Upper lobe of right lung (tissue), 1 donor: ENCODE measurements at regions not wholly inside any gene's neighbourhood (a gene's known extent, or its start where the extent isn't known, plus 50 kb on each side); places are given as distances from the start of the nearest gene placed in this dataset.

ENCODE experiments used
- ATAC-seq: fragments of 200-7000 bp; cut with Tn5 transposase; one replicate; pipeline ENCODE4 v1.9.1; 2020; ENCODE audit warnings: mild to moderate bottlenecking, moderate library complexity
- DNase-seq: peaks from one replicate; pipeline ENCODE4 v3.0.0-alpha.2; 2020
- H3K27ac ChIP-seq: fragments of 200-600 bp; one replicate; pipeline ENCODE4 v1.8.0; 2022
- H3K27me3 ChIP-seq: fragments of 200-600 bp; one replicate; pipeline ENCODE4 v1.8.0; 2022; ENCODE audit warnings: mild to moderate bottlenecking
- H3K36me3 ChIP-seq: fragments of 200-600 bp; one replicate; pipeline ENCODE4 v1.8.0; 2022
- H3K4me1 ChIP-seq: fragments of 200-600 bp; one replicate; pipeline ENCODE4 v1.8.0; 2022
- H3K4me3 ChIP-seq: fragments of 200-600 bp; one replicate; pipeline ENCODE4 v1.8.0; 2022; ENCODE audit warnings: mild to moderate bottlenecking
- H3K9me3 ChIP-seq: fragments of 200-600 bp; one replicate; pipeline ENCODE4 v1.8.0; 2022
- CTCF ChIP-seq: fragments of 200-600 bp; IDR thresholded peaks from one replicate; pipeline ENCODE4 v1.8.0; 2022; ENCODE audit warnings: antibody characterized with exemption
- intact Hi-C: fragments of 100-400 bp; cut with DNase I; formaldehyde crosslinking; loops from one replicate; pipeline ENCODE4 v1.11.0; 2022
- donor health status: DM: no; HTN: yes; CAD: no; lungs with severe emphysema.

- Histone ChIP-seq H3K27ac (no peak overlapping the region), H3K9me3 (no peaks in the 10 kb centered on the region), H3K36me3 (no peaks in the 10 kb centered on the region), H3K4me3 (no peak overlapping the region), H3K27me3 (peaks cover 6% of the 10 kb centered on the region), H3K4me1 (no peaks in the 10 kb centered on the region)
- TF ChIP-seq CTCF = no peak
- no peak for ATAC-seq
- no peak for DNase-seq
- intact Hi-C loops = no loop called here
These were observed 1085.9 kb downstream of the TBC1D22A start for GRCh38 chr22:47848184-47848920.

GRCh38 chr22:47847131-47847890 lies 1084.9 kb downstream of the TBC1D22A start:
- DNase-seq (no peak), ATAC-seq (no peak)
- Histone ChIP-seq H3K36me3 (no peaks in the 10 kb centered on the region), H3K9me3 (no peaks in the 10 kb centered on the region), H3K4me1 (no peaks in the 10 kb centered on the region), H3K4me3 (no peak overlapping the region), H3K27me3 (peaks cover 6% of the 10 kb centered on the region), H3K27ac (no peak overlapping the region)
- intact Hi-C loops = no loop called here
- no peak for TF ChIP-seq CTCF

GRCh38 chr22:47846206-47846605 lies 1083.8 kb downstream of the TBC1D22A start:
- intact Hi-C loops = no loop called here

GRCh38 chr22:47842119-47842518 lies 1079.7 kb downstream of the TBC1D22A start:
- intact Hi-C loops = no loop called here

More at GRCh38 chr22:47846206-47846605, 1083.8 kb downstream of the TBC1D22A start:
- Histone ChIP-seq H3K27me3 (peaks cover 11% of the 10 kb centered on the region), H3K4me3 (no peak overlapping the region), H3K36me3 (no peaks in the 10 kb centered on the region), H3K4me1 (no peaks in the 10 kb centered on the region), H3K9me3 (no peaks in the 10 kb centered on the region), H3K27ac (no peak overlapping the region)
- ATAC-seq = no peak
- no peak for TF ChIP-seq CTCF
- no peak for DNase-seq

GRCh38 chr22:47841156-47841555 lies 1078.7 kb downstream of the TBC1D22A start:
- intact Hi-C loops = no loop called here
- ATAC-seq (no peak), DNase-seq (no peak)
- peaks cover 19% of the 10 kb centered on the region for H3K27me3 ChIP-seq
- H3K4me1 ChIP-seq = no peaks in the 10 kb centered on the region
- no peaks in the 10 kb centered on the region for H3K9me3 ChIP-seq
- H3K36me3 ChIP-seq = no peaks in the 10 kb centered on the region
- H3K27ac ChIP-seq = no peak overlapping the region
- no peak overlapping the region for H3K4me3 ChIP-seq
- no peak for TF ChIP-seq CTCF

More at GRCh38 chr22:47842119-47842518, 1079.7 kb downstream of the TBC1D22A start:
- peaks cover 19% of the 10 kb centered on the region for H3K27me3 ChIP-seq
- no peak overlapping the region for H3K4me3 ChIP-seq
- no peak for TF ChIP-seq CTCF
- no peaks in the 10 kb centered on the region for H3K4me1 ChIP-seq
- ATAC-seq = no peak
- H3K27ac ChIP-seq = no peak overlapping the region
- no peaks in the 10 kb centered on the region for H3K36me3 ChIP-seq
- no peaks in the 10 kb centered on the region for H3K9me3 ChIP-seq
- no peak for DNase-seq
